WTC11 (cell line): ENCODE measurements at regions not wholly inside any gene's neighbourhood (a gene's known extent, or its start where the extent isn't known, plus 50 kb on each side); places are given as distances from the start of the nearest gene placed in this dataset.

ENCODE experiments used
- ATAC-seq: fragments of 200-7000 bp; cut with Tn5 transposase; 2 replicates; pipeline ENCODE4 v1.10.0; 2021; ENCODE audit warnings: mild to moderate bottlenecking, moderate library complexity
- CTCF ChIA-PET: fragments of 300-600 bp; sonication (Branson Sonifier 250); formaldehyde crosslinking; loops from one replicate; lab custom pipeline; 2021; ENCODE audit warnings: antibody characterized with exemption; lab: Charles Lee
- POLR2A ChIA-PET: fragments of 350-600 bp; sonication (Branson Sonifier 250); formaldehyde crosslinking; loops from one replicate; lab custom pipeline; 2021; ENCODE audit warnings: antibody characterized with exemption; lab: Charles Lee
- DNase-seq: peaks from one replicate; pipeline ENCODE4 v3.0.0; 2021; ENCODE audit warnings: low spot score
- H3K27ac Mint-ChIP-seq: 2 replicates; pipeline ENCODE4 v1.8.0; 2021; ENCODE audit warnings: mixed read lengths
- H3K27me3 Mint-ChIP-seq: 2 replicates; pipeline ENCODE4 v1.8.0; 2021; ENCODE audit warnings: low read depth, mild to moderate bottlenecking, moderate library complexity, mixed read lengths
- H3K36me3 Mint-ChIP-seq: 2 replicates; pipeline ENCODE4 v1.8.0; 2021; ENCODE audit warnings: mixed read lengths
- H3K4me1 Mint-ChIP-seq: 2 replicates; pipeline ENCODE4 v1.8.0; 2022; ENCODE audit warnings: mixed read lengths
- H3K4me3 Mint-ChIP-seq: 2 replicates; pipeline ENCODE4 v1.8.0; 2021; ENCODE audit warnings: mild to moderate bottlenecking, moderate library complexity, mixed read lengths
- H3K9me3 Mint-ChIP-seq: 2 replicates; pipeline ENCODE4 v1.8.0; 2021; ENCODE audit warnings: mixed read lengths
- ATF1 ChIP-seq: sonication (generic); formaldehyde crosslinking; IDR thresholded peaks from 2 replicates; pipeline ENCODE4 v1.8.1; 2023; ENCODE audit warnings: mild to moderate bottlenecking, moderate library complexity, missing genetic modification reagents
- CBFB ChIP-seq: sonication (generic); formaldehyde crosslinking; IDR thresholded peaks from 2 replicates; pipeline ENCODE4 v1.8.1; 2022; ENCODE audit warnings: mild to moderate bottlenecking, low read depth, missing genetic modification reagents
- CREB1 ChIP-seq: sonication (generic); formaldehyde crosslinking; IDR thresholded peaks from 2 replicates; pipeline ENCODE4 v1.8.0; 2023; ENCODE audit warnings: mild to moderate bottlenecking, missing genetic modification reagents
- CREM ChIP-seq: sonication (generic); formaldehyde crosslinking; IDR thresholded peaks from 2 replicates; pipeline ENCODE4 v1.8.1; 2022; ENCODE audit warnings: mild to moderate bottlenecking, missing genetic modification reagents, moderate library complexity
- E2F4 ChIP-seq: sonication (generic); formaldehyde crosslinking; IDR thresholded peaks from 2 replicates; pipeline ENCODE4 v1.8.1; 2022; ENCODE audit warnings: low read depth, mild to moderate bottlenecking, moderate library complexity, missing genetic modification reagents, borderline replicate concordance
- ERG ChIP-seq: fragments of 250-450 bp; sonication (Bioruptor Pico); IDR thresholded peaks from 2 replicates; pipeline ENCODE4 v1.8.0; 2021; ENCODE audit warnings: mild to moderate bottlenecking
- FOXP1 ChIP-seq: sonication (generic); formaldehyde crosslinking; IDR thresholded peaks from 2 replicates; pipeline ENCODE4 v1.8.0; 2022; ENCODE audit warnings: missing genetic modification reagents, mild to moderate bottlenecking, moderate library complexity, borderline replicate concordance
- NFATC4 ChIP-seq: fragments of 250-450 bp; sonication (Bioruptor Pico); IDR thresholded peaks from 2 replicates; pipeline ENCODE4 v1.9.0; 2021; ENCODE audit warnings: mild to moderate bottlenecking
- NFE2L1 ChIP-seq: sonication (generic); formaldehyde crosslinking; IDR thresholded peaks from 2 replicates; pipeline ENCODE4 v1.8.1; 2023; ENCODE audit warnings: missing genetic modification reagents
- RORB ChIP-seq: fragments of 250-450 bp; sonication (Bioruptor Pico); IDR thresholded peaks from 2 replicates; pipeline ENCODE4 v1.9.0; 2021; ENCODE audit warnings: mild to moderate bottlenecking
- ZNF138 ChIP-seq: sonication (generic); formaldehyde crosslinking; conservative IDR thresholded peaks from 2 replicates; pipeline ENCODE4 v1.8.1; 2022; ENCODE audit warnings: mild to moderate bottlenecking, moderate library complexity, missing genetic modification reagents
- ZNF219 ChIP-seq: sonication (generic); formaldehyde crosslinking; IDR thresholded peaks from 2 replicates; pipeline ENCODE4 v1.8.0; 2023; ENCODE audit warnings: missing genetic modification reagents, mild to moderate bottlenecking, borderline replicate concordance
- ZNF281 ChIP-seq: sonication (generic); formaldehyde crosslinking; IDR thresholded peaks from 2 replicates; pipeline ENCODE4 v1.8.0; 2023; ENCODE audit warnings: mild to moderate bottlenecking, missing genetic modification reagents
- ZNF512 ChIP-seq: sonication (generic); formaldehyde crosslinking; IDR thresholded peaks from 2 replicates; pipeline ENCODE4 v1.8.1; 2022; ENCODE audit warnings: missing genetic modification reagents, borderline replicate concordance
- ZNF532 ChIP-seq: fragments of 250-450 bp; sonication (Bioruptor Pico); IDR thresholded peaks from 2 replicates; pipeline ENCODE4 v1.9.0; 2021; ENCODE audit warnings: mild to moderate bottlenecking, borderline replicate concordance

GRCh38 chrX:122582280-122582974, 601.7 kb upstream of the GRIA3 start (continued):
- no peak for TF ChIP-seq ZNF532 (CRISPR knock-in tag)
- no peak for TF ChIP-seq CREB1
- no peak for TF ChIP-seq RORB
- no peak for TF ChIP-seq ZNF512 (CRISPR knock-in tag)
- no peak for TF ChIP-seq E2F4 (CRISPR knock-in tag)
- TF ChIP-seq NFATC4 (CRISPR knock-in tag), result no peak
- no peak for TF ChIP-seq ZNF281 (CRISPR knock-in tag)
- no peak for TF ChIP-seq ERG (CRISPR knock-in tag)

GRCh38 chrX:122582975-122583305, 601.1 kb upstream of the GRIA3 start:
- CTCF ChIA-PET, result no interaction called here
- Mint-ChIP-seq H3K9me3 (no peaks in the 10 kb centered on the region), H3K4me1 (no peaks in the 10 kb centered on the region), H3K27me3 (no peaks in the 10 kb centered on the region), H3K4me3 (no peak overlapping the region), H3K27ac (no peak overlapping the region)
- DNase-seq (no peak), ATAC-seq (no peak)
- TF ChIP-seq ZNF219, result no peak
- no peak for TF ChIP-seq ZNF281 (CRISPR knock-in tag)
- TF ChIP-seq CREB1, result no peak
- no peak for TF ChIP-seq CREM (CRISPR knock-in tag)
- no peak for TF ChIP-seq ZNF138
- TF ChIP-seq NFE2L1, result no peak
- no peak for TF ChIP-seq ATF1 (CRISPR knock-in tag)
- TF ChIP-seq ZNF532 (CRISPR knock-in tag), result no peak
- TF ChIP-seq FOXP1, result no peak
- no peak for TF ChIP-seq CBFB (CRISPR knock-in tag)
- TF ChIP-seq, all 79 proteins: peak for 0
- H3K36me3 Mint-ChIP-seq, result no peaks in the 10 kb centered on the region
- POLR2A ChIA-PET, result no interaction called here
